PC-9 (cell line): ENCODE measurements at regions not wholly inside any gene's neighbourhood (a gene's known extent, or its start where the extent isn't known, plus 50 kb on each side); places are given as distances from the start of the nearest gene placed in this dataset.

ENCODE experiments used
- BruUV-seq: library from RNA; stranded (reverse); fragments of 400-500 nt; replicated peaks from 2 replicates; lab custom pipeline; 2021; lab: Mats Ljungman, UMichigan
- CTCF ChIA-PET: fragments of 300-600 bp; sonication (Branson Sonifier 250); formaldehyde crosslinking; loops from one replicate; lab custom pipeline; 2022; ENCODE audit warnings: antibody characterized with exemption; lab: Charles Lee
- POLR2A ChIA-PET: fragments of 300-600 bp; sonication (Branson Sonifier 250); formaldehyde crosslinking; loops from one replicate; lab custom pipeline; 2022; ENCODE audit warnings: antibody characterized with exemption; ENCODE audit not compliant: unreplicated experiment; lab: Charles Lee
- DNase-seq, 2 experiments: peaks; one replicate each; pipeline versions ENCODE4 v3.0.0 to v3.0.0-alpha.2; 2015 to 2022; ENCODE audit warnings: mixed read lengths in 1 of 2
- H2AFZ ChIP-seq: fragments of 200-600 bp; sonication (generic); 2 replicates; pipeline ENCODE4 v1.8.1; 2017; ENCODE audit warnings: antibody characterized with exemption
- H3F3A ChIP-seq: fragments of 200-600 bp; sonication (generic); 2 replicates; pipeline ENCODE4 v1.8.1; 2017; ENCODE audit warnings: antibody characterized with exemption, mild to moderate bottlenecking, low read depth; ENCODE audit not compliant: insufficient read depth
- H3K27ac ChIP-seq: fragments of 200-600 bp; sonication (generic); 2 replicates; pipeline ENCODE4 v1.6.1; 2016; ENCODE audit warnings: mixed run types
- H3K27me3 ChIP-seq: fragments of 200-600 bp; sonication (generic); 2 replicates; pipeline ENCODE4 v1.6.1; 2016; ENCODE audit warnings: low read depth, mixed run types; ENCODE audit not compliant: insufficient read depth
- H3K36me3 ChIP-seq: fragments of 200-600 bp; sonication (generic); 2 replicates; pipeline ENCODE4 v1.6.1; 2016; ENCODE audit warnings: low read depth, mixed run types
- H3K4me1 ChIP-seq: fragments of 200-600 bp; sonication (generic); replicated peaks from 2 replicates; pipeline ENCODE4 v1.6.1; 2016; ENCODE audit warnings: mixed run types; ENCODE audit not compliant: insufficient read depth
- H3K4me2 ChIP-seq: fragments of 200-600 bp; sonication (generic); 2 replicates; pipeline ENCODE4 v1.6.1; 2017; ENCODE audit warnings: mixed run types
- H3K4me3 ChIP-seq: fragments of 200-600 bp; sonication (generic); 2 replicates; pipeline ENCODE4 v1.6.1; 2016; ENCODE audit warnings: mixed run types
- H3K79me2 ChIP-seq: fragments of 200-600 bp; sonication (generic); 2 replicates; pipeline ENCODE4 v1.6.1; 2017; ENCODE audit warnings: low read depth, mixed run types
- H3K9me2 ChIP-seq: fragments of 200-600 bp; sonication (generic); 2 replicates; pipeline ENCODE4 v1.8.1; 2017; ENCODE audit warnings: mild to moderate bottlenecking; ENCODE audit not compliant: insufficient read depth
- H3K9me3 ChIP-seq: fragments of 200-600 bp; sonication (generic); 2 replicates; pipeline ENCODE4 v1.8.1; 2016; ENCODE audit warnings: low read depth; ENCODE audit not compliant: insufficient read depth
- H4K20me1 ChIP-seq: fragments of 200-600 bp; sonication (generic); 2 replicates; pipeline ENCODE4 v1.8.1; 2017; ENCODE audit not compliant: insufficient read depth
- EZH2 ChIP-seq: fragments of 200-600 bp; sonication (generic); IDR thresholded peaks from 2 replicates; pipeline ENCODE4 v1.8.0; 2017; ENCODE audit warnings: antibody characterized with exemption, low read depth
- intact Hi-C: fragments of 100-400 bp; cut with micrococcal nuclease; formaldehyde crosslinking; loops from one replicate; pipeline ENCODE4 v1.10.0; 2022; ENCODE audit not compliant: unreplicated experiment
- TF ChIP-seq, protein P1 (sequence below): fragments of 200-600 bp; sonication (generic); conservative IDR thresholded peaks from 2 replicates; pipeline ENCODE4 v1.6.1; 2017; ENCODE audit warnings: mixed run types, antibody characterized with exemption, mild to moderate bottlenecking, moderate library complexity

DNA sequence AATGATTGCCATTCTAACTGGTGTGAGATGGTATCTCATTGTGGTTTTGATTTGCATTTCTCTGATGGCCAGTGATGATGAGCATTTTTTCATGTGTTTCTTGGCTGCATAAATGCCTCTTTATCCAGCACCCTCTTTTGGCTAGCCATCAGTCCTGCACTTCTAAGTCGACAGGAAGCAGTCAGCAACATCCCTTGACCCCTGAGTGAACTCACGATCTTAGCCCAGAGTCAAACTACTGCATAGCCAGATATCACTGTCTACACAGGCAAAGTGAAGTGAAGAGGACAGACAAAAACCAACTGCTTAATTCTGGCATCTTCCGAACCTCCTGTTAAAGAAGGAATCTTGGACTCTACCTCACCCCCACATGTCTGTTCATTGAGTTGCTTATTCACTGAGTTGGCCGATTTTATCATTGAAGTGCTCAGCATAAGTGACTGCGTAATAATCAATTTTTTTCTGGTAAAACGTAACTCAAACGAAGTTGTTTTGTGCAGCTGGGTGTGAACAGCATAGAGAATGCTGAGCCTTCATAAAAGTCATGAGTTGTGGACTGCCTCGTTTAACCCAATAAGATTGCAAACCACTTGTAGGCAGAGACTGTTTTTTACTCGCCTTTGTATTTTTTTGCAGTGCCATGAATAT lies 304.2 kb downstream of the COG6 start:
- TF ChIP-seq, protein P1, sequence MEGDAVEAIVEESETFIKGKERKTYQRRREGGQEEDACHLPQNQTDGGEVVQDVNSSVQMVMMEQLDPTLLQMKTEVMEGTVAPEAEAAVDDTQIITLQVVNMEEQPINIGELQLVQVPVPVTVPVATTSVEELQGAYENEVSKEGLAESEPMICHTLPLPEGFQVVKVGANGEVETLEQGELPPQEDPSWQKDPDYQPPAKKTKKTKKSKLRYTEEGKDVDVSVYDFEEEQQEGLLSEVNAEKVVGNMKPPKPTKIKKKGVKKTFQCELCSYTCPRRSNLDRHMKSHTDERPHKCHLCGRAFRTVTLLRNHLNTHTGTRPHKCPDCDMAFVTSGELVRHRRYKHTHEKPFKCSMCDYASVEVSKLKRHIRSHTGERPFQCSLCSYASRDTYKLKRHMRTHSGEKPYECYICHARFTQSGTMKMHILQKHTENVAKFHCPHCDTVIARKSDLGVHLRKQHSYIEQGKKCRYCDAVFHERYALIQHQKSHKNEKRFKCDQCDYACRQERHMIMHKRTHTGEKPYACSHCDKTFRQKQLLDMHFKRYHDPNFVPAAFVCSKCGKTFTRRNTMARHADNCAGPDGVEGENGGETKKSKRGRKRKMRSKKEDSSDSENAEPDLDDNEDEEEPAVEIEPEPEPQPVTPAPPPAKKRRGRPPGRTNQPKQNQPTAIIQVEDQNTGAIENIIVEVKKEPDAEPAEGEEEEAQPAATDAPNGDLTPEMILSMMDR: no peak
- no peak for TF ChIP-seq EZH2
- H3F3A ChIP-seq: no peaks in the 10 kb centered on the region
- H4K20me1 ChIP-seq: no peaks in the 10 kb centered on the region
- ChIA-PET CTCF (no interaction called here), POLR2A (no interaction called here)
- H2AFZ ChIP-seq: no peak overlapping the region
- H3K4me2 ChIP-seq: no peak overlapping the region
- H3K4me3 ChIP-seq: no peak overlapping the region
- no TSS peak for BruUV-seq
- no peaks in the 10 kb centered on the region for H3K4me1 ChIP-seq
- no peaks in the 10 kb centered on the region for H3K27me3 ChIP-seq
- H3K9me2 ChIP-seq: no peaks in the 10 kb centered on the region
- intact Hi-C loops: no loop called here
- no peak for DNase-seq
- no peaks in the 10 kb centered on the region for H3K9me3 ChIP-seq
- no peaks in the 10 kb centered on the region for H3K36me3 ChIP-seq
- no peaks in the 10 kb centered on the region for H3K79me2 ChIP-seq
- no peak overlapping the region for H3K27ac ChIP-seq

DNA sequence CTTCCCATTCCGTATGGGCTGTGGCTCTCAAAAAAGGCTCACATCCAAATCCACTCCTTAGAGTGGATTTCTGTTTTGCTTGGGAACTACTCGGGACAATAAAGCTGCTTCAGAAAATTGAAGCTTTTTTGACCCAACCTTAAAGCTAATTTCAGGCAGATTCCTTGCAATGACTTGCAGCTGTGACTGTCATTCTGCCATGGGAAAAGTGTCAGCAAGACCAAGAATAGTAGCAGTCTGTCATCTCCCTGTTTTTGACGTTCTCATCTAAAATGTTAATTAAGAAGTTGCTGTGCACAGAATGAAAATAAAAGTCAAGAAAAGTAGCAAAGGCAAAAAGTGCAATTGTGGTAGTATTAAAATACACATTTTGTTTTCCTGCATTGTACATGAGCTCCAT lies 304.7 kb downstream of the COG6 start:
- H3K9me2 ChIP-seq: no peaks in the 10 kb centered on the region
- H4K20me1 ChIP-seq: no peaks in the 10 kb centered on the region
- no peaks in the 10 kb centered on the region for H3K79me2 ChIP-seq
- no peaks in the 10 kb centered on the region for H3K27me3 ChIP-seq
- ChIA-PET POLR2A (no interaction called here), CTCF (no interaction called here)
- intact Hi-C loops: no loop called here
- H3F3A ChIP-seq: no peaks in the 10 kb centered on the region
- no peaks in the 10 kb centered on the region for H3K36me3 ChIP-seq
- no peak overlapping the region for H3K4me3 ChIP-seq
- no peaks in the 10 kb centered on the region for H3K9me3 ChIP-seq
- no peak overlapping the region for H2AFZ ChIP-seq
- TF ChIP-seq, protein P1: no peak
- no peak for TF ChIP-seq EZH2
- no peak overlapping the region for H3K27ac ChIP-seq
- no peak for DNase-seq
- H3K4me1 ChIP-seq: no peaks in the 10 kb centered on the region
- BruUV-seq: no TSS peak
- no peak overlapping the region for H3K4me2 ChIP-seq

DNA sequence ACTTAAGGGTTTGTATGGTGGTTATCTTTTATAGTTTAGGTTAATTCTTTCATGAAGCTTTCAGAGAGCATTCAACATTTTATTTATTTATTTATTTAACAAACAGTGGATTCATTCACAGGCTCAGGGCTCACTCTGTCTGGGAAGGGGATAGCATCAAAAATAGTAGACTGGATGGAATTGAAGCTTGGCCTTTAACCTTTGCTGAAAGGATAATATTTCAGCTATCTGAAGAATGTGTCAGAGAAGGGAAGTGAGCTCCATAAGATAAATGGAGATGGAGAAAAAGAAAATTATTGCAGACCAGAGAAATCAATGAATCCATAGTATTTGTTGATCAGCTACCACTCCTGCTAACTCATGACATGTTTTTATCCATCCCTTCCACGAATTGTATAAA lies 305.6 kb downstream of the COG6 start:
- Histone ChIP-seq H3F3A (no peaks in the 10 kb centered on the region), H3K4me2 (no peak overlapping the region), H3K9me2 (no peaks in the 10 kb centered on the region), H3K4me3 (no peak overlapping the region), H2AFZ (no peak overlapping the region), H3K79me2 (no peaks in the 10 kb centered on the region), H3K27me3 (no peaks in the 10 kb centered on the region), H3K9me3 (no peaks in the 10 kb centered on the region), H4K20me1 (no peaks in the 10 kb centered on the region), H3K36me3 (no peaks in the 10 kb centered on the region), H3K27ac (no peak overlapping the region), H3K4me1 (no peaks in the 10 kb centered on the region)
- BruUV-seq: no TSS peak
- ChIA-PET POLR2A (no interaction called here), CTCF (interaction anchor here (0.6 kb wide), 1 partner anchor 160 kb away, joined by 5 read pairs; no protein-coding TSS in a partner anchor)
- no peak for TF ChIP-seq EZH2
- TF ChIP-seq, protein P1: no peak
- intact Hi-C loops: no loop called here
- no peak for DNase-seq
